ENCODE measurements at regions not wholly inside any gene's neighbourhood (a gene's known extent, or its start where the extent isn't known, plus 50 kb on each side); places are given as distances from the start of the nearest gene placed in this dataset.
"Not testable (repeated sequence)": the region's sequence is repeated elsewhere in the genome, so short reads cannot be mapped to it uniquely, and the experiment has no call there.

GRCh38 chr9:71268871-71269635, 147.6 kb upstream of the TRPM3 start:
- no peak for DNase-seq

GRCh38 chr9:71263451-71263850, 142.0 kb upstream of the TRPM3 start:
- DNase-seq, result no peak

GRCh38 chr9:71260419-71260818, 139.0 kb upstream of the TRPM3 start:
- DNase-seq, result not testable (repeated sequence)

- DNase-seq, result no peak
Measured at GRCh38 chr9:71254592-71255277, 133.3 kb upstream of the TRPM3 start.

GRCh38 chr9:71253011-71253410, 131.6 kb upstream of the TRPM3 start:
- DNase-seq, result no peak

GRCh38 chr9:71250581-71250980, 129.2 kb upstream of the TRPM3 start:
- no peak for DNase-seq

GRCh38 chr9:71249729-71250317, 128.4 kb upstream of the TRPM3 start:
- no peak for DNase-seq

- no peak for DNase-seq
Measured at GRCh38 chr9:71245651-71246050, 124.2 kb upstream of the TRPM3 start.

- no peak for DNase-seq
Measured at GRCh38 chr9:71243951-71244350, 122.5 kb upstream of the TRPM3 start.

- no peak for DNase-seq
Measured at GRCh38 chr9:71242081-71242480, 120.7 kb upstream of the TRPM3 start.

GRCh38 chr9:71237051-71237450, 115.6 kb upstream of the TRPM3 start:
- no peak for DNase-seq

GRCh38 chr9:71233646-71234045, 112.2 kb upstream of the TRPM3 start:
- no peak for DNase-seq

- DNase-seq, result no peak
Measured at GRCh38 chr9:71223953-71224538, 102.6 kb upstream of the TRPM3 start.

- no peak for DNase-seq
Measured at GRCh38 chr9:71218774-71219173, 97.4 kb upstream of the TRPM3 start.

- DNase-seq, result no peak
Measured at GRCh38 chr9:71213633-71214032, 92.2 kb upstream of the TRPM3 start.

GRCh38 chr9:71210326-71210725, 88.9 kb upstream of the TRPM3 start:
- no peak for DNase-seq

- DNase-seq, result no peak
Measured at GRCh38 chr9:71209890-71210289, 88.5 kb upstream of the TRPM3 start.

- no peak for DNase-seq
Measured at GRCh38 chr9:71202931-71203330, 81.5 kb upstream of the TRPM3 start.

- no peak for DNase-seq
Measured at GRCh38 chr9:71191708-71192107, 70.3 kb upstream of the TRPM3 start.

- no peak for DNase-seq
Measured at GRCh38 chr9:71183251-71183650, 61.8 kb upstream of the TRPM3 start.

- DNase-seq, result no peak
Measured at GRCh38 chr9:71179183-71179582, 57.8 kb upstream of the TRPM3 start.

GRCh38 chr9:71177901-71178300, 56.5 kb upstream of the TRPM3 start:
- no peak for DNase-seq

- DNase-seq, result no peak
Measured at GRCh38 chr9:71171517-71171916, 50.1 kb upstream of the TRPM3 start.
